ENCODE measurements at regions not wholly inside any gene's neighbourhood (a gene's known extent, or its start where the extent isn't known, plus 50 kb on each side); places are given as distances from the start of the nearest gene placed in this dataset.

DNA sequence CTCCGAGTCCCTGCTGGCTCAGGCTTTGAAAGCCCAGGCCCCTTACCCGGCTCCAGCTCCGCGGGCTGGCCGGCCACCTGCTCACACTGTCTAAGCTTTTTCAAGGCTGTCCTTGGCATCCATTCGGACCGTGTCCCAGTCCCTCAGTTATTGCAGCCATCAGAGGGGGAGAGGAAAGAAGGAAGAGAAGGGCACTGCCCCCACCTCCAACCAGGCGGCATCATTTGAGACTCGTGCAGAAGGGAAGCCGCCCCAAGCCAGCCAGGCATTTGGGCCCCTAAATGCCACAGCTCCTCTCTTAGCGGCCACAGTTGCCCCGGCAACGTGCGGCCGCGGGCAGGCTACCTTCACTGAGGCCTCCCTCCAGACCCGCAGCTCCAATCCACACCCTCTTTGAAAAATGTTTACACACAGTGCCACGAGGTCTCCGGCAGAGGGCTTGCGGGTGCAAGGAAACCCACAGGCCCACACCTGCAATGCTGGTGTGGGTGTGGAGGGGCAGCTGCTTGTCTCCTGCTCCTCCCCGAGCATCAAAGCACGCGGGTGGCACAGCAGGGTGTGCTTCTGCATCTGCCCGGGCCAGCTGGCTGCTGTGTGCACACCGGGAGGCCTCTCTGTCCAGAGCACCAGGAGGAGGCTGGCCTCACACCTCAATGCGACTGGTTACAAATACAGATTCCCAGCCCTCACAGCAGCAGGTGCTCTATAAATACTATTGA, 124.4 kb downstream of the CTTN start:
- peak; percentile 89 to 98 (median 93) for DNase-seq

DNA sequence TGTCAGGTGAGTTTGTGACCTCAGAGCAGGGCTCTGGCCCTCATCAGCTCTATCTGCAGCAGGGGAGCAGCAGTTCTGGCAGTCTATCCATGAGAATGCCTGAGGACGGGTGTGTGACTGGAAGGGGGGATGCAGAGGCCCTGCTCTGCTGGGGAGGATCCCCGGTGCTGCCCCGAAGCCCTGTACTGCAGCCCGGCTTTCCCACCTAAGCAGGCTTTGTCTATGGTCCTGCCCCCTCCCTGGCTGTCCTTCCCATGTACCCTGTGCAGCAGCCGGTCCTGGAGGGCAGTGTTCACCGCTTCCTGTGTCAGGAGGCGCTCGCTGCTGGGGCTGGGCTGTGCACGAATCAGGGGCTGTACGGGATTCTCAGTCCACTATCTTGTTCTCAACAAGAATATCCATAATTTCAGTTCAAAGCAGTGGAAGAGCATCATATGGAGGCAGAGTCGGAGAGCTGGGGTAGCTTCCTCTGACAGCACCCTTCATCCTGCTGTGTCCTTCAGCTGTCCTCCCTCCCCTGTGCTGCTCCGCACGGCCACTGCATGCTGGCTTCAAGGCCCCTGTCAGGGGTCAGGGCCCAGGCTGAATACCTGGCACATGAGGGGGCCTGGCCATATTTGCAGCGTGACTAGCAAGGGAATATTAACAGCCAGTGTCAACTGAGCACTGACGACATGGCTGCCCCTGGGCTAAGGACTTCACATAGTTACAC, 125.2 kb downstream of the CTTN start:
- DNase-seq: no peak

DNA sequence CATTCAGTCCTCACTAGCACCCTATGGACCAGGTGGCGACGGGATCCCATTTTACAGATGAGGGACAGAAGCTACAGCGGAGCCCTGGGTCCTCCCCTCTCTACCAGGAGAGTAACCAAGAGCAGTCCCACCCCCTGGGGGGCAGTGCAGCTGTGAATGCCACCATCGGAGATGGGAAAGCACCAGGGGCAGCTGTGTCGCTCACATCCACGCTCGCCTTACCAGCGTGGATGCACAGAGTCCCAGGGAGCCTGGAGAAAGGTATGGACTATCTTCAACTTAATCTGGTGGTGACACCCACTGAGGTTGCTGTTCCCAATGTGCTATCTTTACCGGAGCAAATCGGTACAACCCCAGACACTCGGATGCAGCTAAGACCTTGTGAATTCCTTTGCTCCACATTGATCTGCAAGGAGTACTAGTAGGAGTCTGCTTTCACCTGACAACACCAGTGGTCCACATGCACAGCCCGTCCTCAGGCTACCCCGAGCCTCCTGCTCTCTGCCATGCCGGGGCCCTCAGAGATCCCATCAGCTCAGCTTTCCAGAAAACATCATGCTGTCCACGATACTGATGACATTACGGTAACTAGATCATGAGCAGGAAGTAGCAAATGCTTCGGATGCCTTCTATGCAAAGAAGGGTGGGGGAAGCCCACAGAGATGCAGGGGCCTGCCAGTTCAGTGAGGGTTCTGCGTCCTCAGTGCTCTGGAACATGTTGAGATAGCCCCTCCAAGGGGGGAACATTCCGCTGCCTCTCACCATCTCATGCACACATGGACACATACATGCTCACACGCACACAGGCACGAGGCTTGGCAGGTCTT, 126.0 kb downstream of the CTTN start:
- no peak for DNase-seq

DNA sequence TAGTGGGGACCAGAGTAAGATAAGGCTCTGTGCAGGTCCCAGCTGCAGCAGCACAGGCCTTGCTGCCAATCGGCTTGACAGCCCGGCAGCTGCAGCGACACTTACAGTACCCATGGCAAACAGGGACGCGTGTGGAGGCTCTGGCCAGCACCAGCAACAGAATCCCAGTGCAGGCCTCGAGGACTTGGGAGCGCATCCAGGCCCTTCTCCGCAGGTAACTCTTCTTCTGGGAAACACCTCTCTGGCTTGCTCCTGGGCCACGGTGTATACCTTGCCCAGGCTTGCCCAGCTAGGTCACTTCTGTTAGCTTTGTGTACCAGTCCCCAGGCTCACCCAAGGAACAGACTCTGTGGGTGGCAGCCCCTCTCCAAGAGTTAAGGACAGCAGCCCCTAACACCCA, 126.7 kb downstream of the CTTN start:
- DNase-seq: peak in 2 of 3 experiments; percentile 20 to 39

DNA sequence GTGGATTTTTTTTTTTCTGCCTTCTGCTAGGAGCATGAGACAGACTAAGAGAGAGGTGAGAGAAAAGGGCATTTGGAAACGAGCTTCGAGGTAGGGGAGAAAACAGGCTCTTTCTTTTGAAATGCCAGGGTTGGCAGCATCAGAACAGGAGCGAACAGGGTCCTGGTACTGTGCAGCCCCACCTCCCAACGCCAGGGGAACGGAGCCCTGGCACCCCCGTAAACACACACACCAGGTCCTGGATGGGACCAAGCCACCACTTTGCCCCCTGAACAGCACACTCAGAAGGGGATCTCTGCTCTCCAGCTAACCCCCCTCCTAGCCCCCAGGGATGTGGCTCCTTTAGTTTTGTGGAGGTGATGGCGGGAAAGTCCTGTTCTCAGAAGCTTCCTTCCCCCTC, 127.1 kb downstream of the CTTN start:
- DNase-seq: no peak

DNA sequence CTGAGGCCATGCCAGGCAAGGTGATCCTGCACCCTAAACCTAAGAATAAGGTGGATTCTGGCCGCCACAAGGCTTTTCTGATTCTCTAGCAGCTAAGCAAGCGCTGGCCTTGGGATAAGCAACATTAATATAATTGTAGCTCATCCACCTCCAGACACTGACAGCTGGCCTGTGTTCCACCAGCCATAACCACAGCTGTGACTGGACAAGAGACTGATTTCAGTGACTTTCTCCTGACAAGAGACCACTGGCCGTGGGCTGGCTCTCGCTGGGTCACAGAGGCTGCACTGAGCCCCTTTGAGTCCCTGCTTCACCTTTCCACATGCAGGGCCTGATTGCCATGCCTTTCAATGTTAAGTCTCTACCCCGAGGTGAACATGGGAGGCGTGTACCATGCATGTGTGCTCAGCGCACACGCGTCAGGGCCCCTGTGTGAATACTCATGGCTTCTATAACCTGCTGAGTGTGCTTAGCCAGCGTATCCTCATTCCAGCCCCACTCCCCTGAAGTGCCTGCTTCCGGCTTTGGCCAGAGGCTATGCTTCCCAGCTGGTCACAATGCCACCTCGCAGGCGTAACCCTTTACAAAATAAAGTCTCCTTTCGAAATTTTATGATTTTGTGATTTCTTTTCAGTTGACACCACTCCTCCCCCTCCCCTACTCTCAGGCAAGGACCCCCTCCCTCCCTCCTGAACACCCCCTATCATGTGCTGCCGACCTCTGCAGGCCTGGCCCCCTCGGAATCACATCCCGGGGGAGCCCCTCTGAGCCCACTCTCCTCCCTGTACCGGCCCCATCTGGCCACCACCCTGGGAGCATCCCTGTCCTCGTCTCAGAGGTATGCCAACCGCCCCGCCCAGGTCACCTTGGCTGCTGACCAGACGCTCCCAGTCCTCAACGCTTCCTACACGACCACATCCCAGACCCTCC, 128.1 kb downstream of the CTTN start:
- DNase-seq: peak in 1 of 3 experiments; percentile 52

DNA sequence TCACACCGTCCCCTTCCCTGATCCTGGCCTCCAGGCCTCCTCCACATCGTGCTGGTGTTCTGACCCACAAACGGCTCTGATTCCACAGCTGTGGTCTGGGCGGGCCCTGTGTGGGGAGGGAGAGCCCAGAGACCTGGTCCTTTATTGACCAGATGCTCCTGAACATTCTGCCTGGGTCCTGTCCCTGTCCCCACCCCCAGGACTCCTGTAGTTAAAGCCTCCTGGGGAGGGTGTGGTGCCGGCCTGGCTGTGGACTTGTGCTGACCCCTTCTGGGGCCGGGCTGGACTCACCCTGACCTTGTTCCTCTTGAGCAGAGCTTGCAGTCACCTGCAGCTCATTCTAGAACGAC, 128.7 kb downstream of the CTTN start:
- DNase-seq: no peak

DNA sequence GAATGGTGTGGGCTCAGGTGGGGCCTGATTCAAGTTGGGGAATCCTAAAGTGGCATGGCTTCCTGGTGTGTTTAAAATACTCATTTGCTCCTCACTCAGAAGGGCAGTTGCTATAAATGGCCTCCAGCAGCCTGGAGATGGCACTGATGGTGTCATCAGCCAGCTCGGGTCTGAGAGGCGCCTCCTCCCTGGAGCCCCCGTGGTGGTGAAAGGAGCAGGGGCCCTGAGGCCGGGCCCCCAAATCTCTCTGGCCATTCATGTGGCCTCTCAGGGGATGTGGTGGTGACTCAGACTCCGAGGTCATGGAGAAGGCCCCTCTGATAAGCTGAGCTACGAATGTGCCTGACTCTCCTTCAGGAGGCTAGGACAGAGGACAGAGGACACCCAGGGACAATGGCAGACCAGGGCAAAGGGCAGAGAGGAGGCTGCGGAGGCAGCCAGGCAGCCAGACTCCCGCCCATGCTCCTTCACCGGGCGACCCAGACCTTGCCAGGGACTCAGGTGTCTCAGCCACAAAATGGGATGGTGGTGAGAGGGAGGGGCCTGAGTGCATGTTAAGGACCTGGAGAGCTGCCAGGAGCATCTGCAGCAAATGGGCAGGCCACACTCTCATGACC, 129.2 kb downstream of the CTTN start:
- peak in 1 of 3 experiments; percentile 50 for DNase-seq

DNA sequence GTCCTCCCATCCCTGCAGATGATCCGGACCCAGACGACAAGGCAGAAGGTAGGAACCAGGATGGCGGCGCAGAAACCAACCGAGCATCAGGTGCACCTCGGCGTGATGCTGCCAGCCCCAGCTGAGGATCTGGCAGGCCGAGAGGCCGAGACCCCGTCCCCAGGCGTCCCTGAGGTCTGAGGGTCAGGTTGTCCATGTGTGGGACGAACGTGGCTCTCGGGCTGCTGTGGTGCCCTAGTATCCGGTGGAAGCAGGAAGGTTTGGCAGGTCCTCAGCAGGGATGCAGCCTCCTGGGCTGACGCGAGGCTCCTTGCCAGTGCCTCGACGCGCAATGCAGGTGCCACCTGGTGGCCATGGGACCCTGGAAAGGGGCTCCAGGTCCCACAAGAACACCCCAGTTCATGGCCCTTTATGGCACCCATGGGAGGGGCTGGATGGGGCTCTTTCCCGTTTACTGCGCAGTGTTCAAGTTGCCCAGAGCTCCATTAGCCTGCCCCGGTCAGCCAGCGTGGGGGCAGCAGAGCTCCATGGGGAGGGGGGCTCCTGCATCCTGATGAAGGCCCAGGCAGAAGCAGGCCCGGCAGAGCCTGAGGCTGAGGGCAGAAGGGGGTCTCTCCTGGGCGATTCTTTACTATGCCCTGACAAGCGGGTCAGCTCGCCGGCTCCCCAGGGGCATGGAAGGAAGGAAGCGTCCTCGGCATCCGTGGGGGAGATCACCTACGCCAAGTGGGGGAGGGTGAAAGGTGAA, 129.9 kb downstream of the CTTN start:
- no peak for DNase-seq

DNA sequence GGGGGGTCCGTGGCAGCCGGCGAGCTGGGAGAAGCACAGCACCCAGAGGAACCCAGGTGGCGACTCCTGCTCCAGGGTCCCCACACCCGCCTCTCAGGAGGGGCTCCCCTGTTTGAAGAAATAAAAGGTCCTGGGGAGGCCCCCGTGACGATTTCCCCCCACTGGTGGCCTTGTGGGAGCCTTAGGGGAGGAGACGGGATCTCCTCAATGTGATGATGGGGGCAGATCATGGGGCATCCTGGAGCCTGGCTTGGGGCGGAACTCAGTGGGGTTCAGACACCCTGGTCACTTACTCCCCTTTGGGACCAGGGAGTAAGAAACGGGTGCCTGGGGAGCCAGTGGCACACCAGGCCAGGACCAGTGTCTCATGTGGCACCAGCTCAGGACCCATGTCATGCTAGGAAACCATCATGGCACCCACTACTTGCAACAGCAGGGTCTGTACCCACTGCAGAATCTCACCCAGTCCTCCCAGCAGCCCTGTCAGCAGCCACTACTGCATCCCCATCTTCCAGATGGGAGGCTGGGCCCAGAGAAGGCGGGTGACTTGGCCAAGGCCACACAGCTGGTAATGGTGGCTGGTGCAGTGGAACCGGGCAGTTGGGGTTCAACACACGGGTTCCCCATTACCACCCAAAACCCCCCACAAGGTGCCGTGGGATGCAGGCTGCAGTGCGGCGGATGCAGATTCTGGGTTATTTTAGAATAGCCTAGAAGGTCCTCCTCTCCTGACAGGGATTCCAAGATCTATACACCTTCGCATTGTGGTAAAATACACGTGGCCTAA, 130.7 kb downstream of the CTTN start:
- no peak for DNase-seq

DNA sequence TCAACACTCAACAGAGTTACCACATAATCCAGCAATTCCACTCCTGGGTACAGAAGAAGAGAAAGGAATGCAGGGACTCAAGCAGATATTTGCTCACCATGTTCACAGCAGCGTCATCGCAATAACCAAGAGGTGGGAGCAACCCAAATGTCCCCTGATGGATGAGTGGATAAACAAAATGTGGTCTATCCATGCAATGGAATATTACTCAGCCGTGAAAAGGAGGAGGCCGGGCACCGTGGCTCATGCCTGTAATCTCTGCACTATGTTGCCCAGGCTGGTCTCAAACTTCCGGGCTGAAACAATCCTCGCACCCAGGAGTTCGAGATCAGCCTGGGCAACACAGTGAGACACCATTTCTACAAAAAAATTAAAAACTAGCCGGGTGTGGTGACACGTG, 131.7 kb downstream of the CTTN start:
- no peak for DNase-seq

DNA sequence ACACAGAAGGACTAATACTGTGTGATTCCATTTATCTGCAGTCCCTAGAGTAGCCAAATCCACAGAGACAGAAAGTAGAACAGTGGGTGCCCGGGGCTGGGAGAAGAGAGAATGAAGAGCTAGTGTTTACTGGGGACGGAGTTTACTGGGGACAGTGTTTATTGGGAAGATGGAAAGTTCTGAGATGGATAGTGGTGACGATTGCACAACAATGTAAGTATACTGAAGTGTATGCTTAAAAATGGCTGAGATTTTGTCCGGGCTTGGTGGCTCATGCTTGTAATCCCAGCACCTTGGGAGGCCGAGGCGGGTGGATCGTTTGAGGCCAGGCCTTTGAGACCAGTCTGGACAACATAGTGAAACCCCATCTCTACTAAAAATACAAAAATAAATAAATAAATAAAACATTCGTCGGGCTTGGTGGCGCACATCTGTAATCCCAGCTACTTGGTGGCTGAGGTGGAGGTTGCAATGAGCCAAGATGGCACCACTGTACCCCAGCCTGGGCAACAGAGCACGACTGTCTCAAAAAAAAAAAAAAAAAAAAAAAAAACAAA, 132.4 kb downstream of the CTTN start:
- no peak for DNase-seq

DNA sequence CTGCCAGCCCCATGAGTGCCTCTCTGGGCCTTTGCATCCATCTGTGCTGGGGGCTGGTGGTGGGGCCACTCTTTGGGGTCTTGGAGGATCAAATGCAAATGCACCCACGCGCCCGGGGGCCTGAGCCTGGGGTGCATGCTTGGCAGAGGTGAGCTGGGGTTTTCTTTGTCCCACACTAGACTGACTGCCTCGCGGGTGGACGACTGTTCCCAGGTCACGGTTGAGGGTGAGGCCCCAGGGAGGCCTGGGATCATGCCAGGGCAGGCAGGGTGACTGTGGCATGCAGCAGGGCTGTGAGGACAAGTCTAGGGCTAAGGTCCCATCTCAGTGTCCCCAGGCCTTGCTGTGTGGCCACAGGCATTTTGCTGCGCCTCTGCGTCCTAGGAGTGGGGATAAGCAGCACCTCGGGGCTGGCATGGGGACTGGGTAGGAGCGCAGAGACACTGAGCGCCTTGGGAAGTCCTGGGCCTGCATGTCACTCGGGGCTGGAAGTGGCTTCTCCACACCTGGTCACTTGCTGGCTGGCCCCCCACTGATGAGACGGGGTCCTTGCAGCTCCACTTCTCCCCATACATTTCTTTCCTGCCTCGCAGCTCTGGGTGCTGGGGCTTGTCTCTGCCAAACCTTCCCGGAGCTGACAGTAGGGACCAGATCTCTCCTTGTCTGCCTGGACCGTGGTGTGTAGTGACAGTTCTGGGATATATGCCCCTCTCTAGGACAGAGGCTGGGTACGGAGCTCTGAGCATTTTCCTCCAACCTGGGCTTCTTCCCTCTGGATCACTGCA, 133.1 kb downstream of the CTTN start:
- DNase-seq: no peak

DNA sequence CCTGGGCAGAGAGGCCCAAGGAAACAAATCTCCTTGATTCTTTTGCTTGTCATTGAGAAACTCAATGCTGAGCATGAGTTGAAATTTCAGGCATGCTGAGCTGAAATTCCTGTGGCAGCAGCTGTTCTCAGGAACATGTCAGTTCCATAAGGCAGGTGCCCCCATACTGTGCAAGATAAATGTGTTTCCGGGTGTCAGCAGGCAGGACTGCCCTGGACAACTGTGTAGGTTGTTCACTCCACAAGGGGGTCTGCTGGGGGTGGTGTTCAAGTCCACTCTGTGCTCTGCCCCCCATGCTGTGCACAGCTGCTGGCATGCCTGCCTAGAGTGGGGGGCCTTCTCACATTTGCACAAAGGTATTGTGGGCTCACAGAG, 133.7 kb downstream of the CTTN start:
- DNase-seq: peak in 1 of 3 experiments; percentile 24

DNA sequence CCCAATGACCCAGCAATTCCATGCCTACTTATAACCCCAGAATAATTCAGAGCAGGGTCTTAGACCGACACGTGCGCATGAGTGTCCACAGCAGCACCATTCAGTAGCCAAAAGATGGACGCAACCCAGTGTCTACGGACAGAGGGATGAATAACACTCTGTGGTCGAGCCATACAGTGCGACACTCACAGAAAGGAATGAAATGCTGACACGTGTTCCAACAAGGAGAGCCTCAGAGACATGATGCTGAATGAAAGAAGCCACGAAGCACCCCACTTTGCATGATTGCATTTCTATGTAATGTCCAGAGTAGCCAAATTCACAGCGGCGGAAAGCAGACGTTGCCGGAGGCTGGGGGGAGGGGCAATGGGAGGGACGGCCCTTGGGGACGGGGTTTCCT, 134.4 kb downstream of the CTTN start:
- DNase-seq: no peak

DNA sequence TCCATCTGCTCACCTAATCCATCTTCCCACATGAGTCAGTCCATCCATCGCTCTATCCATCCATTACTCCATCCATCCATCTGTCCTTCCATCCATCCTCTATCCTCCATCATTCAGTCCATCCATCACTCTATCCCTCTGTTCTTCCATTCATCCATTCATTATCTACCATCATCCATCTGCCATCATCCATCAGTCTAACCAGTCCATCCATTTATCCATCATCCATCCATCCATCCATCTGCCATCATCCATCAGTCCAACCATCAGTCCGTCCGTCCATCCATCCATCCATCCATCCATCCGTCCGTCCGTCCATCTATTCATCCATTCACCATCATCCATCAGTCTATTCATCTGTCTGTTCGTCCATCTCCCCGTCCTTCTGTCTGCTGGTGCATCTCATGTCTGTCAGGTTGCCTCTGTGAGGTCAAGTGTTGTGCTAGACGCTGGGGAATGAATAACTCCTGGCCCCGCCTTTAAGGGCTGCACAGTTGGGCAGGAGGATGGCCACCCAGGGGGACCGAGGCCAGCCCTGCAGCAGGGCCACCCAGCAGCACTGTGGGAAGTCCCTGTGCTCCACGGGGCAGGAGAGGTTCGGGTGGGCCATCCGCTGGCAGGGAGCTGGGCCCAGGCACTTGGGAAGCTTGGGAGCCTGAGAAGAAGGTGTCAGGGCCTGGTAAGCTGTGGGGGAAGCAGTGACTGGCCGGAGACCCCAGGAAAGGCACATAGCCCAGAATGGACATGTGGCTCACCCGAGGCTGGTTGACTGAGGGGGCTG, 137.1 kb downstream of the CTTN start:
- no peak for DNase-seq

DNA sequence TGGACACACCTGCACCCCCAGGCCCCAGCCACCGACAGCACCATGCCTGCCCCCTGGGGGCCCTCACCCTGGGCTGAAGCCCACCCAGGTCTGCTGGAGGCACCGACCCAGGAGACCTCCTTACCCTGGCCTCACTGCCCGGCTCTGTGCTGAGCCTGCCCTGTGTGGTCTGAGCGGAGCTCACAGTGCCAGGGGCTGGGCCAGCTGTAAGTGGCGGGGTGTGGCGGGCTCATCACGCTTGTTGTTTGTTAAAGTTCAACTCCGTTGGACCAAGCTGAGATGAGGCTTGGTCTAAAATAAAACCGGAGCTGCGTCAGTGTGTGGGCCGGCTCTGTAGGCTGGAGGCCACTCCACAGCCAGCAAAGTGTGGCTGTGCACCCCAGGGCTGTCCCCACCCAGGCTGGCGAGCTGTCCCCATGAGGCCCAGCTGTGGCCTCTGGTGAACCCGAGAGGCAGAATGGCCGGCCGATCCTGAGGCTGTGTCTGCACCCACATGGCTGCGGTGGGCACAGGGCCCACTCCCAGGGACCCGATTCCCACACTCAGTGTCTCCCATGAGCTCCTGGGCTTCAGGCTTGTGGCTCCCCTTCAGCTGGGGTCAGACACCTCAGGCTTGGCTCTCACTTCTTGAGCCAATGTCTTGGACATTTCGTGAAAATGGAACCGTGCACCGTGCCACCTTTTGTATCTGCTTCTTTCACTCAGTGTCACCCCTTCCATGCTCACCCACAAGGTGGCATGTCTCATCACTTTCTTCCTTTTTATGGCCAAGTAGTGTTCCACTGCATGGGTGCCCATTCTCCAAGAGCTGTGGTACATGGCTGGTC, 137.9 kb downstream of the CTTN start:
- DNase-seq: no peak
